Ovary (tissue), 7 donors: ENCODE measurements at regions not wholly inside any gene's neighbourhood (a gene's known extent, or its start where the extent isn't known, plus 50 kb on each side); places are given as distances from the start of the nearest gene placed in this dataset.

Experiments used
- DNase-seq, 5 donors: peaks; one replicate each; pipeline ENCODE4 v3.0.0-alpha.2; 2019 to 2020
- H3K27ac ChIP-seq, 2 donors: fragments of 200-600 bp; one replicate each; pipeline versions ENCODE4 v1.5.1 to v1.8.0; 2019 to 2022
- H3K27me3 ChIP-seq: fragments of 200-600 bp; one replicate; pipeline ENCODE4 v1.8.0; 2022
- H3K36me3 ChIP-seq: fragments of 200-600 bp; sonication (generic); one replicate; pipeline ENCODE4 v1.5.1; 2019
- H3K4me1 ChIP-seq: one replicate; pipeline ENCODE4 v1.8.1; 2013; ENCODE audit warnings: mild to moderate bottlenecking, moderate library complexity; ENCODE audit not compliant: insufficient read depth
- H3K4me3 ChIP-seq: fragments of 200-600 bp; sonication (generic); one replicate; pipeline ENCODE4 v1.5.1; 2017
- H3K9me3 ChIP-seq, 2 donors: fragments of 200-600 bp in 1 of 2; sonication (generic) in 1 of 2; one replicate each; pipeline versions ENCODE4 v1.5.1 to v1.8.1; 2013 to 2019; ENCODE audit warnings: mild to moderate bottlenecking in 1 of 2, moderate library complexity in 1 of 2
- CTCF ChIP-seq, 3 donors: fragments of 450-650 bp in 2 of 3; fragments of 200-600 bp in 1 of 3; IDR thresholded peaks; one replicate each; pipeline versions ENCODE4 v1.5.1 to v1.8.0; 2016 to 2022; ENCODE audit warnings: antibody characterized with exemption in 3 of 3, mild to moderate bottlenecking in 1 of 3
- EP300 ChIP-seq: sonication (generic); formaldehyde crosslinking; IDR thresholded peaks from one replicate; pipeline ENCODE4 v1.6.1; 2017; ENCODE audit warnings: antibody characterized with exemption
- POLR2A ChIP-seq: fragments of 450-650 bp; IDR thresholded peaks from one replicate; pipeline ENCODE4 v1.6.1; 2017; ENCODE audit warnings: antibody characterized with exemption, mild to moderate bottlenecking, moderate library complexity
- WGBS, 3 donors: extraction: QIAGEN DNeasy Blood & Tissue Kit in 1 of 3; methylation state at CpG; one replicate each; pipeline versions ENCODE4 v1.1.5 to v1.1.7; 2013 to 2017; 5-methylcytosine and 5-hydroxymethylcytosine counted together
- intact Hi-C, 4 donors: fragments of 100-400 bp; cut with DNase I; formaldehyde crosslinking; loops; one replicate each; pipeline versions ENCODE4 v1.11.0 to v1.15.1; 2022 to 2023
- donor health status: DM: no; HTN: no; CAD: no; lungs with moderate emphysema.
- donor health status: DM: no; HTN: no; CAD: no.
- donor health status: Bipolar disorder and iron deficiency.
- donor health status: DM: no; HTN: no; CAD: no.
- donor health status: DM: yes; HTN: yes; CAD: no.

DNA sequence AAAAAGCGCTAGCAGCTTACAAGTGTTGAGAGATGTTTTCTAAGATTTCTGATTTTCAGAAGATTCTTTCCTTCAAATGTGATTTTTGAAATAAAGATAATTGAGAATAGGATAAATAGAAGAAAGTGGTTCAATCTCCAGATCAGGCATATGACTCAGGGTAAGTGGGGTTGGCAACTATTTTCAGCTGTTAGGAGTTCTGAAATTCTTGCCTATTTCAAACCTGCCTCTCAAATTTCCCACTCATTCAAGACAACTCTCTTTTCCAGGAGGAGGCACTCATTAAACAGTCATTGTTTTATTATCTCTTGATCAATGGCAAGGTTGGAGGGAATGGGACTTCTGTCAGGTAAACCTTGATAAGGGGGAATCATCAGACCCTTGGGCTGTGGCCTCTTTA lies 138.9 kb downstream of the HNMT start:
- no peak overlapping the region for H3K4me3 ChIP-seq
- 95 to 100% (median 99%) methylated on average over 1 of the region's 1 CpG for WGBS, 3 donors
- H3K36me3 ChIP-seq, result no peaks in the 10 kb centered on the region
- no peaks in the 10 kb centered on the region for H3K27me3 ChIP-seq
- TF ChIP-seq EP300 (no peak), POLR2A (no peak), CTCF (IDR thresholded peaks at IDR 0.05) (no peak)
- no peak overlapping the region for H3K27ac ChIP-seq
- no peaks in the 10 kb centered on the region for H3K9me3 ChIP-seq
- no peaks in the 10 kb centered on the region for H3K4me1 ChIP-seq
- intact Hi-C loops, result no loop called here
- DNase-seq, result no peak

DNA sequence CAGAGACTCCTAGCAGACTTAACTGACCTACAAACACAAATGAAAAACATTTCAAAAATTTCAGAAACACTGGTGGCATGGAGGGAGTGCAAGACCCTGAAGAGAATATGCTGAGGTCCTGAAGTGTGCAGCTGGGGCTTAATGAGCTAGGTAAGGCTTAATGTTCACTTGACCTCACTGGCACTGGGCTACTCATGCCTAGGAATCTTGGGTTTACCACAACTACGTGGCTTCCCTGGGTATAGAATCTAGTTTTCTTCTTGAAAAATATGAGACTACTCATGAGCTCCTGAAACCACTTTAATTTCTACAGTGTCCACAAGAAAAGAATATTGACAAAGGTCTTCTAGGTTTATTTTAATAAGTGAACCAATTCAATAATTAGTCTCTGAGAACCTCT lies 139.8 kb downstream of the HNMT start:
- H3K9me3 ChIP-seq, result no peaks in the 10 kb centered on the region
- TF ChIP-seq CTCF (IDR thresholded peaks at IDR 0.05), result no peak
- no peak for TF ChIP-seq EP300
- TF ChIP-seq POLR2A, result no peak
- no peaks in the 10 kb centered on the region for H3K27me3 ChIP-seq
- H3K36me3 ChIP-seq, result no peaks in the 10 kb centered on the region
- H3K4me3 ChIP-seq, result no peak overlapping the region
- 93 to 100% (median 93%) methylated on average over 1 of the region's 1 CpG for WGBS, 3 donors
- H3K27ac ChIP-seq, result no peak overlapping the region
- intact Hi-C loops, result no loop called here
- DNase-seq, result no peak
- H3K4me1 ChIP-seq, result no peaks in the 10 kb centered on the region

DNA sequence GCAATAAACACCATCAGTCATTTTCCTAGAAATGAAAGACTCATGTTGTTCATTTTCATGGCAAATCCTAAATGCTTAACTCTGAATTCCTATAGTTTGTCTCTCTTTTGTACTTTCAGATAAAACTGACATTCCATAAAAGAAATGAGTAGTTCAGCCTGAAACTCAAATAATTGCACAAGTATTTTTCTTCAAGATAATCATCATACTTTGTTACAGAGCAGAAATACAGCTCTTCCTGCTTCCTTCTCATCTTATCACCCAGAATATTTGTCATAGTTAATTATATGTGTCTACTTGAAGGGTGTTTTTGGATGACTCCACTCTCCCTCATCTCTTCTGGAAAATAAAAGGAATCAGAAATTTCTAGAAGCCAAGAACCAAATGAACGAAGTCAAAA lies 141.1 kb downstream of the HNMT start:
- H3K36me3 ChIP-seq, result no peaks in the 10 kb centered on the region
- 64 to 90% (median 83%) methylated on average over 1 of the region's 1 CpG for WGBS, 3 donors
- H3K4me1 ChIP-seq, result no peaks in the 10 kb centered on the region

DNA sequence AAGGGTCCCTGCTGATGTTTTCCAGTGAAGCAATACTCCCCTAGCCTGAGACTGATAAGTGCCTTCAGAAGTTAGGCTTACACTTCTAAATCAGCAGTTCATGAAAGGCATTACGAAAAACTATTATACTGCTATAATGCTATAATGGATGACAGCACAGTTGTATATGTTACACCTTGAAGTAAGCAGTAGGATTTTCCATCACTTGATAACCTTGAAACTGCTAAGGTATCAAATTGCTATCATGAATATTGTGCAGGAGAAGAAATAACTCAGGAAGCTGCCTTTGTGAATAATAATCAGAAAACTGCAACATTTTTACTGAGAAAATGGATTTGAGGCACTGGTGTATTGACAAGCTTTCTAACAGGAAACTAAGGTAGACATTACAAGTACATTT lies 142.3 kb downstream of the HNMT start:
- Histone ChIP-seq H3K27ac (no peak overlapping the region), H3K4me1 (no peaks in the 10 kb centered on the region), H3K4me3 (no peak overlapping the region), H3K27me3 (no peaks in the 10 kb centered on the region), H3K36me3 (no peaks in the 10 kb centered on the region), H3K9me3 (no peaks in the 10 kb centered on the region)
- WGBS, 3 donors, result 0 to 58% (median 21%) methylated on average over 1 of the region's 1 CpG
- TF ChIP-seq CTCF (IDR thresholded peaks at IDR 0.05), result no peak
- no peak for TF ChIP-seq POLR2A
- no peak for TF ChIP-seq EP300
- no peak for DNase-seq
- intact Hi-C loops, result no loop called here

More for the DNA sequence above, 141.1 kb downstream of the HNMT start:
- DNase-seq, result no peak
- intact Hi-C loops, result no loop called here
- no peaks in the 10 kb centered on the region for H3K9me3 ChIP-seq
- no peak overlapping the region for H3K4me3 ChIP-seq
- TF ChIP-seq CTCF (IDR thresholded peaks at IDR 0.05) (no peak), POLR2A (no peak), EP300 (no peak)
- no peak overlapping the region for H3K27ac ChIP-seq
- no peaks in the 10 kb centered on the region for H3K27me3 ChIP-seq

- H3K27ac ChIP-seq, result no peak overlapping the region
- H3K9me3 ChIP-seq, result no peaks in the 10 kb centered on the region
- intact Hi-C loops, result no loop called here
- DNase-seq, result no peak
- WGBS, 3 donors, result 76 to 90% (median 81%) methylated on average over 4 of the region's 4 CpGs
- no peaks in the 10 kb centered on the region for H3K4me1 ChIP-seq
- no peaks in the 10 kb centered on the region for H3K36me3 ChIP-seq
- no peak for TF ChIP-seq POLR2A
- H3K27me3 ChIP-seq, result no peaks in the 10 kb centered on the region
- no peak overlapping the region for H3K4me3 ChIP-seq
Observed at GRCh38 chr2:138107288-138107687, 143.0 kb downstream of the HNMT start.
